HG02759 (cell line): ENCODE measurements at regions not wholly inside any gene's neighbourhood (a gene's known extent, or its start where the extent isn't known, plus 50 kb on each side); places are given as distances from the start of the nearest gene placed in this dataset.
"Not testable (repeated sequence)": the region's sequence is repeated elsewhere in the genome, so short reads cannot be mapped to it uniquely, and the experiment has no call there.

Experiments used
- ATAC-seq: cut with Tn5 transposase; IDR thresholded peaks from one replicate; pipeline ENCODE4 v1.9.1; 2021; ENCODE audit warnings: mild to moderate bottlenecking, moderate library complexity; ENCODE audit not compliant: unreplicated experiment

GRCh38 chr6:3900744-3901336, 51.7 kb downstream of the FAM50B start:
- ATAC-seq, result no peak

DNA sequence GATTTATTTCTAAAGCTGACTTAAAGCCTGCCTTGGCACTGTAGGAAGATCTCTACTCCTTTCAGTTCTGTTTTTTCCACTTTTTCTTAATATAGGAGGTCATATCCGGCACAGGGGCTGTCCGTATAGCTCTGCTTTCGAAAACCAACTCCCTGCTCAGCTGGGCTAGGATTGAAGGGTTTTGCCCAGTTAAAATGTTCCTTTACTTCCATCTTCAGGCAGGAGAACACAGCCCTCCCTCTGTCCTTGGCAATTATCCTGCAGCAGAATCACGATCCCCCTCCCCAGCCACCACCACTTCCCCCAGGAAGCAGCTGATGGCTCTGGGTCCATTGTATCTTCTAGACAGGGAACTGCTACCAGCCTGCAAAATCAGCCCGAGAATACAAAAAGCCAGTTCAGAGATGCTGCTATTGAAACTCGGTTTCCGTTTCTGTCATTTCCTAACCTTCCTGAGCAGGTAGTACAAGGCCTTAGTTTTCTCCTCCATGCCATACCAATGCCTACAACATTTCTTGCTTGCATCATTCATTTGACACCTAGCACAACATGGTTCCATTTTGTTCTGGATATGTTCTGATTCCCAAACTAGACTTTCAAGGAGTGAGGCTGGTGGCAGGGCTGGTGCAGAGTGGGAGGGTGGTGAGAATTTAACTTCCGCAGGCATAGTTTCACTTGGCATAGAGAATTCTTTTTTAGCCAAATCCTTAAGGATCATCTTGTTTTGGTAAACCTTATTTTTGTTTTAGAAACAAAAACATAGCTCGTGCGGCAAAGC, 53.9 kb downstream of the FAM50B start:
- ATAC-seq, result no peak

DNA sequence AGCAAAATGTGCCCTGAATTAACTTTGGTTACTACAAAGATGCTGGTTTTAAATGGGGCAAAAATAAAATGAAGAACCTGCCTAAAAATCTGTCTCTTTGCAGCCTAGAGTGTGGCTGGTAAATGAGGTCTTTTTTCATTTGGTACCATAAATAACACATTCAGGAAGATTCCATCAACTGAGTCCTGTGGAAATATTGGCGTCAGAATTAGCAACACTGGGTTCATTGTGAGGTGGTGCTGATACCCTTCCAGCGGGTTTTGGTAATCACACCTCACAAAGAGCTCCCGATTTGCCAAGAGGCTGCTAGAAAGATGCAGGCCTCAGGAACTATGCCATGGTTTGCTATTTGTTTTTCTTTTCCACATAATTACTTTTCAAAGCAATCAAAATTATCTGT, 55.3 kb downstream of the FAM50B start:
- no peak for ATAC-seq

DNA sequence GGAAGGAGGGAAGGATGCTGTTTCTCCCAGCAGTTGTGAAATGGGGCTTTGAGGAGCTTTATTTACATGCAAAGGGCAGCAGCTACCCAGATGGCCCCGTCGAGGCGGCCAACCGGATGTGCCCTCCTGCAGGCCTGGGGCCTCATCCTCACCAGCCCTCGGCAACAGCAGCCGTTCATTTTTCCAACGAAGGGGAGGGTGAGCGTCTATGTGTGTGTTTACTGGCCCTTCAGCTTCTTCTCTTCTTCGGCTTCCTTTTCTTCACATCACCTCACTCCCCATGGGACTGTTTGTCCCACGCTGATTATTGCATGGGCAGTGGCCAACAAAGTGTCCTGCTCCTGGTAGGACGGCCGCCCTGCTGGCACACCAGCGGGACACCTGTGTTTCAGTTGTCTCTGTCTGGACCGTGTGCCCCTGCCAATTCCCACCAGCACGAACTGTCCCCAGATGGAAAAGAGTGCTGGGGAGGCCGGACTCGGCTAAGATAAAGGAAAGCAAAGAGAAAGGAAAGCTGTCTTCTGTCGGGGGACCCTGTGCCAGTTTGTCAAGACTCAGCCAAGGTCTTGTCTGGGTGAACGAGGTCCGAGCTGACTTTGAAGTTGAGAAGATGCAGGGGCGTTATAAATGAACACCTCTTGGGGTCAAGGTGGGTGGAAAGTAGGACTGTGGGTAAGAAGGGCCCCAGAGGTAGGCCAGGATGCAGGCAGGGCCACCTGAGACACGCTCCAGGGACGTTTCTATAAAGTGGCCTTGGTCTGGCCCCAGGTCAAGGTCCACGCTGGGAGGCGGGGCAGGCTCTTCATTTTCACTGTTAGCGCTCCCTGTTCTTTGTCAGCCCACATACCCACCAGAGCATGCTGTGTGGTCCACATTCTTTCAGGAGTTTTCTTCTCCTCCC, 57.0 kb downstream of the FAM50B start:
- ATAC-seq, result no peak

DNA sequence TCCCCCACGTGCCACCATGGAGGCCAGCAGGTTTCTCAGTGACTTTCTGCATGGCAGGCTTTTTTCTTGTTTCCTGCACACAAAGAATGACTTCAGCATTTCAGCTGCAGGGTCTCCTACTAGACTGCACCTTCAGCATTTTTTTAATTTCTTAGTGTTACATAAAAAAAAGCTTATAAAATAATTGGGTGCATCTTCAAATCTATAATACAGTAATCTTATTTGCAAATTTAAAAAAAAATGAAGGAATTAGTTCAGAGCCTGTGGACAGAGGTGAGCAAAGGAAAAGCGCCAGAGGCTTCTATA, 57.6 kb downstream of the FAM50B start:
- ATAC-seq, result no peak

DNA sequence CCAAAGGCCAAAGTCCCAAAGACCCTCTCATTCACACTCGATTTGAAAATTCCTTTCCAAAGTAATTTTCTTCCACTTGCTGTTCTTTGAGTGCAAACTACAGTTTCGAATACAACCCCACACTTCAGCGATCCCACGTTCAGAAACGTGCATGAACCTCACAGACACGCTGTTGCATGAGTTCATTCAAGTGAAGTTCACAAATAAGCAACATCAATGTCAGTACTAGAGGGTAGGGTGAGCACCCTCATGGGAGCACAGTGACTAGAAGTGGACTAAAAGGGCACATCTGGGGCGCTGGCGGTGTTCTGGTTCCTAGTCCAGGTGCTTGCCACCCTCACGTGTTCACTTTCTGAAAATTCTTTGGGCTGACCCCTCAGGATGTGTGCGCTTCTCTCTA, 59.0 kb downstream of the FAM50B start:
- no peak for ATAC-seq

- ATAC-seq, result no peak
These were observed 59.8 kb downstream of the FAM50B start for GRCh38 chr6:3908961-3909360.

- no peak for ATAC-seq
These were observed 61.0 kb downstream of the FAM50B start for GRCh38 chr6:3910106-3910663.

- no peak for ATAC-seq
These were observed 62.0 kb downstream of the FAM50B start for GRCh38 chr6:3911130-3911529.

DNA sequence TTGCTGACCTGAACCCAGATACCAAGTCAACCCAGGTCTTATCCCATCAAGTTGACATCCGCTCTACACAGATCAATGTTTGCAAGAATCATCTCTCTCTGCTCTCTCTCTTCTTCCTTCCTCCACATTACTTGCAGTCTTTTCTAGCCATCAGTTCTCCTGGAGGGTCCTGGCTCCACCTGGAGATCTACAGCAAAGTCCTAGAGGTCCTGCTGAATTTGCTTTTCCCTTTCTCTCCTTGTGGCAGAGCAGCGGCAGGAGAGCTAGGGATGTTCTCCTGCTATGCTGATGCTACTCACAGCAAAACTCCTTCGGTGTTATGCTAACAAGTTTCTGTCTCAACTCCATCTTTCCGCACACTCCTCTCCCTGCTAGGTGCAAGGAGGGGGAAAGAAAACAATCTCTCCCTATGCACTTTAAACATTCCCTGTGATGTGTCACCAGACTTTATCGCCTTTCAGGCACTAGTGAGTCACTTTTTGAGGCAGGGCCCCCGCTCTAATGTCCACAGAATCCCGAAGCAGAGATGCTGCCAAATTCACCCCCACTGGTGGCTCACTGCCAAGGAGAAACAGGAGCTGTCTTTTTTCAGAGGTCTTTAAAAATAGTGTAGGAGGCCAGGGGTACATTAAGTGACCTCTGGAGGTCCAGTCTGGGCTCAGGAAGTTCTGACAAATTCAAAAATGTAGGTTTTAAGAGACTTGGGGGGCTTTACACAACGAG, 62.6 kb downstream of the FAM50B start:
- ATAC-seq, result no peak

DNA sequence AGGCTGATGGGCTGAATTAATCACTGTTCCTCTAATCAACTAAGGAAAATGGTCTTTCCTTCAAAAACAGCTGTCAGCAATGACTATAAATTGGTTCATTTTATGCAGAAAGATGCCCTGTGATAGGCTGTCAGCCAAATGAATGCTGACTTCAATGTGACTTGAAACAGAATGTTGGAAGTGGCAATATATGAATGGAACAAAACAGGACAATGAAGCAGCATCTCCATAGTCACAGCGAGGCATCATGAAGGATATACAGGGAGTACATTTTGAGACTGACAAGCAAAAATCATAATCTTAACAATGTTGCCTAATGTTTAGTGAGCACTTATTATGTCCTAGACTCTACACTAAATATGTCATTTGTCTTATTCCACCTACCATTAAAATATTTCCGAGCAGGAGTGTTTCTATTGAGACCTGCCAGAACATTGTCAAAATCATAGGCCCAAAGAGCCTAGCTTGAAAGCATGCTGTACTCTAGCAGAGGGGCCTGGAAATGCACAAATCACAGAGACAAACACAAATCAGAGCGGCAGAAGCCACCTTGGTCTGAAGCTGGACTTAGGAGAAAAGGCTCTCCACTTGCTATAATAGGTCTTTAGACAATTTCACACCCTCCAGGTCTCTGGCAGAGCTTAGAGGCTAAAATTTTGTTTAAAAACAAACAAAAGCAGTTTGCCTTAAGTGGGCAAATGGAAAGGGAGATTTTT, 63.3 kb downstream of the FAM50B start:
- no peak for ATAC-seq

DNA sequence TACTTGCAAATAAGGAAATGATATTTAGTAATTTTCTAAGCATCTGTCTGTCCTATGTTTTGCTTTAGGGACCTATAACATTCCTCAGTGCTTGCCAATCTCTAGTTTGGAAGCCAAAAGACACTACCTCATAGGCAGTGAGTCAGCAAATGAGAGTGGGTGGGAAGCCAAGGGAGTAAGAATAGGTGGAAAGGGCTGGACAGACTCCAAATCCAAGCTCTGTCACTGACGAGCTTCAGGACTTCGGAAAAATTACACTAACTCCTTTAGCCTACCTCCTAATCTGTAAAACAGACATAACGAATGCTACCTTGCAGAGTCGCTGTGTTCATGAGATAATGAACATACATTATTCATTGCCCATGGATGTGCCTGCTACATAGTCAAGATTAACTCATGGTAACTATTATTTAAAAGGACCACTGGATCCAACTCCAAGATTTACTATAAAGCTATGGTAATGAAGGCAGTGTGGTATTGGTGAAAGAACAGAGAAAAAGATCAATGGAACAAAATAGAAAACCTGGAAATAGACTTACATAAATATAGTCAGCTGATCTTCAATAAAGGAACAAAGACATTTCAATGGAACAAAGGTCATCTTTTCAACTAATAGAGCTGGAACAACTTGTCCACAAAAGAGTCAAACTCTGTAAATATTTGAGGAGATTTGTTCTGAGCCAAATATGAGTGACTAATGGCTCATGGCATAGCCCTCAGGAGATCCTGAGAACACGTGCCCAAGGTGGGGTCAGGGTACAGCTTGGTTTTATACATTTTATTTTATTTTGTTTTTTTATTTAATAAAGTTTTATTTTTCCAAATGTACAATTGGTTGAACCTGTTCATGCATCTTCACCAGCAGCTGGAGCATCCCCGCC, 64.1 kb downstream of the FAM50B start:
- no peak for ATAC-seq

- no peak for ATAC-seq
These were observed 64.8 kb downstream of the FAM50B start for GRCh38 chr6:3913958-3914337.

GRCh38 chr6:3915076-3915791, 66.1 kb downstream of the FAM50B start:
- ATAC-seq, result no peak

DNA sequence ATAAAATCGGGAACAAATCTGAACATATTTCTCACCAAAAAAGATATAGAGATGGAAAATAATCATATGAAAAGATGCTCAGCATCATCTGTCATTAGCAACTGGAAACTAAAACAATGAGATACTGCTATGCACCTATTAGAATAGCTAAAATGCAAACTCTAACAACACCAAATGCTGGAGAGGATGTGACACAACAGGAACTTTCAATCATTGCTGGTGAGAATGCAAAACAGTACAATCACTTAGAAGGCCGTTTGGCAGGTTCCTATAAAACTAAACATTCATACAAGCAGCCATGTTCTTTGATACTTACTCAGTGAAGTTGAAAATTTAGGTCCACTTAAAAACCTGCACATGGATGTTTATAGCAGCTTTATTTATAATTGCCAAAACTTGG, 67.0 kb downstream of the FAM50B start:
- no peak for ATAC-seq

- not testable (repeated sequence) for ATAC-seq
These were observed 67.6 kb downstream of the FAM50B start for GRCh38 chr6:3916749-3917148.

DNA sequence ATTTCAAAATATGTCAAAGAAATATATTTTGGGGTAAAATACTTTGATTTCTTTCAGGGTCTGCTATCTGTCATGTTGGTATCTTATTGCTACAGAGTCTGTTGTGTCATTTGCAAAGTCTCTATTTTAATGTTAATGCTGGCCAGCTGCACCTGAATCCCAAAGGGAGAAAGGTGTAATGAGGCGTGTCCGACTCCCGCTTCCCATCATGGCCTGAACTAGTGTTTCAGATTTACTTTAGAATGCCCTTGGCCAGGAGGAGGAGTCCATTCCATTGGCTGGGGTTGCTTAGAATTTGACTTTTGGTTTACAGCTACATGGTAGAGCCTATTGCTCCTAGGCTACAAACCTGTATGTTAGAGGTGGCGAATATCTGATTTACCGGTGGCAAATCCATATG, 69.3 kb downstream of the FAM50B start:
- no peak for ATAC-seq

- ATAC-seq, result no peak
These were observed 70.0 kb downstream of the FAM50B start for GRCh38 chr6:3919130-3919628.

- no peak for ATAC-seq
These were observed 70.7 kb downstream of the FAM50B start for GRCh38 chr6:3919849-3920248.
